ENCODE measurements at regions not wholly inside any gene's neighbourhood (a gene's known extent, or its start where the extent isn't known, plus 50 kb on each side); places are given as distances from the start of the nearest gene placed in this dataset.

DNA sequence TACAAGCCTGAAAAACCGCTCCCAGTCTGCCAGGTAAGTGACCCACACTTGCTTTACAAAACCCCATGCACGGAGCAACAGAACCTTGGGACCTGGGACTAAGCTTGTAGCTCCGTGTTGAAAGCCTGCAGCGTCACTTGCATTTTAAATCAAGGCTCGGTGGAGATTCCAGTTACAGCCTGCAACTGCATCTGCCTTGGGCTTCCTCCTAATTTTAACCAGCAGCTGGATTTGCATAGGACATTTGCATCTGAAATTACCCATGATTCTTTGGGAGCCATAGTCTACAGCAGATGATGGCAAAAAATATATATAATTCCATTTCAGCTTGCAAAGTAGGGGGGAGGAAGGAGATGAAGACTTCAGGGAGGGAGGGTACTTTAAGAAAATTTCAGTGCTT, 62.4 kb upstream of the IGSF21 start:
- TF ChIP-seq CTCF (IDR thresholded peaks at IDR 0.05), result no peak
- no peak for TF ChIP-seq POLR2AphosphoS5 (IDR thresholded peaks at IDR 0.05)
